CD14-positive monocyte (primary cell): ENCODE measurements at regions not wholly inside any gene's neighbourhood (a gene's known extent, or its start where the extent isn't known, plus 50 kb on each side); places are given as distances from the start of the nearest gene placed in this dataset.
A peak's percentile ranks its signal among the peaks of the same experiment; 100 is the strongest.

ENCODE experiments used
- DNase-seq, 3 donors: peaks; one replicate each; pipeline ENCODE4 v3.0.0-alpha.2; 2011 to 2022
- H2AFZ ChIP-seq: 2 replicates; pipeline ENCODE4 v1.6.0; 2012; ENCODE audit warnings: mild to moderate bottlenecking, low read depth, low read length, inconsistent platforms; ENCODE audit not compliant: insufficient read depth, poor library complexity, severe bottlenecking
- H3K27ac ChIP-seq, 2 donors: 1 replicate in 1 of 2; 2 replicates in 1 of 2; pipeline ENCODE4 v1.5.1; 2012 to 2013; ENCODE audit warnings: low read length in 2 of 2, control low read depth in 1 of 2, inconsistent platforms in 1 of 2, low read depth in 1 of 2, mild to moderate bottlenecking in 1 of 2
- H3K27me3 ChIP-seq, 2 donors: one replicate each; pipeline versions ENCODE4 v1.6.0 to v1.6.1; 2011 to 2013; ENCODE audit warnings: low read length in 2 of 2; ENCODE audit not compliant: control insufficient read depth in 2 of 2, insufficient read depth in 2 of 2
- H3K36me3 ChIP-seq, 2 donors: replicated peaks in 1 of 2; 1 replicate in 1 of 2; 2 replicates in 1 of 2; pipeline versions ENCODE4 v1.5.1 to v1.6.1; 2012 to 2013; ENCODE audit warnings: low read length in 2 of 2, control low read depth in 1 of 2, inconsistent platforms in 1 of 2, mild to moderate bottlenecking in 1 of 2; ENCODE audit not compliant: insufficient read depth in 2 of 2, control insufficient read depth in 1 of 2
- H3K4me1 ChIP-seq, 2 donors: 1 replicate in 1 of 2; 2 replicates in 1 of 2; pipeline versions ENCODE4 v1.5.1 to v1.6.1; 2012 to 2013; ENCODE audit warnings: low read length in 2 of 2, control low read depth in 1 of 2, inconsistent platforms in 1 of 2, mild to moderate bottlenecking in 1 of 2, moderate library complexity in 1 of 2; ENCODE audit not compliant: insufficient read depth in 2 of 2, control insufficient read depth in 1 of 2
- H3K4me2 ChIP-seq: replicated peaks from 2 replicates; pipeline ENCODE3; 2012; ENCODE audit warnings: low read length, moderate library complexity, mild to moderate bottlenecking; ENCODE audit not compliant: poor library complexity, severe bottlenecking; ENCODE audit errors: extremely low read depth
- H3K4me3 ChIP-seq, 3 experiments: fragments of 200-600 bp in 1 of 3; sonication (generic) in 1 of 3; replicated peaks in 1 of 3; 1 replicate in 2 of 3; 2 replicates in 1 of 3; pipeline ENCODE4 v1.5.1; 2011 to 2013; ENCODE audit warnings: low read length in 3 of 3, mild to moderate bottlenecking in 3 of 3, control low read depth in 2 of 3, low read depth in 2 of 3, inconsistent platforms in 1 of 3, moderate library complexity in 1 of 3
- H3K79me2 ChIP-seq: 2 replicates; pipeline ENCODE4 v1.6.0; 2012; ENCODE audit warnings: mild to moderate bottlenecking, control low read depth, inconsistent platforms, low read length, moderate library complexity; ENCODE audit not compliant: insufficient read depth
- H3K9ac ChIP-seq: 2 replicates; pipeline ENCODE4 v1.6.0; 2017; ENCODE audit warnings: low read length, mild to moderate bottlenecking; ENCODE audit not compliant: insufficient read depth, poor library complexity, severe bottlenecking
- H3K9me3 ChIP-seq, 2 donors: replicated peaks in 1 of 2; 1 replicate in 1 of 2; 2 replicates in 1 of 2; pipeline versions ENCODE4 v1.5.1 to v1.6.1; 2012 to 2013; ENCODE audit warnings: low read length in 2 of 2, control low read depth in 1 of 2; ENCODE audit not compliant: control insufficient read depth in 1 of 2, insufficient read depth in 1 of 2
- H4K20me1 ChIP-seq: 2 replicates; pipeline ENCODE4 v1.6.0; 2012; ENCODE audit warnings: mild to moderate bottlenecking, low read length, control low read depth, moderate library complexity; ENCODE audit not compliant: insufficient read depth
- H3K27ac Mint-ChIP-seq, 7 donors: one replicate each; pipeline ENCODE4 v1.8.0; 2020; ENCODE audit warnings: mild to moderate bottlenecking in 7 of 7, mixed read lengths in 7 of 7, moderate library complexity in 6 of 7, inconsistent platforms in 2 of 7
- H3K27me3 Mint-ChIP-seq, 3 donors: one replicate each; pipeline ENCODE4 v1.8.0; 2021 to 2022; ENCODE audit warnings: low read depth in 3 of 3, mild to moderate bottlenecking in 3 of 3, mixed read lengths in 3 of 3, moderate library complexity in 3 of 3, inconsistent platforms in 1 of 3
- H3K36me3 Mint-ChIP-seq, 2 donors: one replicate each; pipeline ENCODE4 v1.8.0; 2020; ENCODE audit warnings: mixed read lengths in 2 of 2, inconsistent platforms in 1 of 2, mild to moderate bottlenecking in 1 of 2
- H3K4me1 Mint-ChIP-seq: one replicate; pipeline ENCODE4 v1.8.0; 2020; ENCODE audit warnings: mild to moderate bottlenecking, mixed read lengths
- H3K4me3 Mint-ChIP-seq, 2 donors: one replicate each; pipeline ENCODE4 v1.8.0; 2020; ENCODE audit warnings: mild to moderate bottlenecking in 2 of 2, mixed read lengths in 2 of 2, moderate library complexity in 1 of 2
- H3K9me3 Mint-ChIP-seq, 7 donors: one replicate each; pipeline ENCODE4 v1.8.0; 2020 to 2022; ENCODE audit warnings: mixed read lengths in 7 of 7, mild to moderate bottlenecking in 6 of 7, moderate library complexity in 6 of 7, inconsistent platforms in 2 of 7
- WGBS: methylation state at CpG from one replicate; pipeline ENCODE4 v1.1.5; 2013; ENCODE audit warnings: missing lambda C conversion rate; ENCODE audit not compliant: insufficient coverage; 5-methylcytosine and 5-hydroxymethylcytosine counted together
- intact Hi-C, 2 donors: fragments of 100-400 bp; cut with micrococcal nuclease; formaldehyde crosslinking; loops; one replicate each; pipeline versions ENCODE4 v1.15.0 to v1.15.1; 2023
- TF ChIP-seq, protein P1 (sequence below): fragments of 200-600 bp; IDR thresholded peaks from one replicate; pipeline ENCODE4 v1.8.0; 2022; ENCODE audit warnings: antibody characterized with exemption, mild to moderate bottlenecking

GRCh38 chr7:52005613-52006012 lies 689.0 kb upstream of the COBL start:
- H3K27me3 Mint-ChIP-seq: peaks cover 0 to 4% (median 0%) of the 10 kb centered on the region in 3 donors
- H3K9me3 Mint-ChIP-seq: peaks cover 2 to 9% (median 6%) of the 10 kb centered on the region in 7 donors
- Histone ChIP-seq H3K27me3 (no peaks in the 10 kb centered on the region), H3K27ac (no peak overlapping the region), H2AFZ (no peak overlapping the region), H3K36me3 (no peaks in the 10 kb centered on the region), H3K4me1 (no peaks in the 10 kb centered on the region), H3K79me2 (no peaks in the 10 kb centered on the region), H3K4me3 (no peak overlapping the region), H3K4me2 (no peak overlapping the region), H4K20me1 (no peaks in the 10 kb centered on the region), H3K9me3 (peaks cover 9 to 22% of the 10 kb centered on the region in 2 donors), H3K9ac (no peak overlapping the region)
- DNase-seq: no peak
- no CpG with 5 or more reads among the region's 4 CpGs for WGBS
- no peaks in the 10 kb centered on the region for H3K4me1 Mint-ChIP-seq
- H3K36me3 Mint-ChIP-seq: no peaks in the 10 kb centered on the region
- no peak overlapping the region for H3K27ac Mint-ChIP-seq
- intact Hi-C loops: no loop called here
- no peak overlapping the region for H3K4me3 Mint-ChIP-seq
- TF ChIP-seq, protein P1, sequence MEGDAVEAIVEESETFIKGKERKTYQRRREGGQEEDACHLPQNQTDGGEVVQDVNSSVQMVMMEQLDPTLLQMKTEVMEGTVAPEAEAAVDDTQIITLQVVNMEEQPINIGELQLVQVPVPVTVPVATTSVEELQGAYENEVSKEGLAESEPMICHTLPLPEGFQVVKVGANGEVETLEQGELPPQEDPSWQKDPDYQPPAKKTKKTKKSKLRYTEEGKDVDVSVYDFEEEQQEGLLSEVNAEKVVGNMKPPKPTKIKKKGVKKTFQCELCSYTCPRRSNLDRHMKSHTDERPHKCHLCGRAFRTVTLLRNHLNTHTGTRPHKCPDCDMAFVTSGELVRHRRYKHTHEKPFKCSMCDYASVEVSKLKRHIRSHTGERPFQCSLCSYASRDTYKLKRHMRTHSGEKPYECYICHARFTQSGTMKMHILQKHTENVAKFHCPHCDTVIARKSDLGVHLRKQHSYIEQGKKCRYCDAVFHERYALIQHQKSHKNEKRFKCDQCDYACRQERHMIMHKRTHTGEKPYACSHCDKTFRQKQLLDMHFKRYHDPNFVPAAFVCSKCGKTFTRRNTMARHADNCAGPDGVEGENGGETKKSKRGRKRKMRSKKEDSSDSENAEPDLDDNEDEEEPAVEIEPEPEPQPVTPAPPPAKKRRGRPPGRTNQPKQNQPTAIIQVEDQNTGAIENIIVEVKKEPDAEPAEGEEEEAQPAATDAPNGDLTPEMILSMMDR: no peak

- intact Hi-C loops: no loop called here
These were observed 679.1 kb upstream of the COBL start for GRCh38 chr7:51995596-51996179.

More at GRCh38 chr7:51995596-51996179, 679.1 kb upstream of the COBL start:
- Histone ChIP-seq H3K27ac (no peak overlapping the region), H2AFZ (no peak overlapping the region), H3K4me3 (no peak overlapping the region), H3K79me2 (no peaks in the 10 kb centered on the region), H3K27me3 (no peaks in the 10 kb centered on the region), H3K9ac (no peak overlapping the region), H3K36me3 (no peaks in the 10 kb centered on the region), H4K20me1 (no peaks in the 10 kb centered on the region), H3K4me1 (no peaks in the 10 kb centered on the region), H3K9me3 (peaks cover 23 to 24% of the 10 kb centered on the region in 2 donors), H3K4me2 (no peak overlapping the region)
- TF ChIP-seq, protein P1: no peak
- no peak overlapping the region for H3K4me3 Mint-ChIP-seq
- peak overlapping the region in 1 of 7 donors; percentile 47 for H3K27ac Mint-ChIP-seq
- 100% methylated on average over 1 of the region's 2 CpGs for WGBS
- DNase-seq: no peak
- no peaks in the 10 kb centered on the region for H3K27me3 Mint-ChIP-seq
- no peaks in the 10 kb centered on the region for H3K4me1 Mint-ChIP-seq
- H3K9me3 Mint-ChIP-seq: peaks cover 0 to 26% (median 14%) of the 10 kb centered on the region in 7 donors
- H3K36me3 Mint-ChIP-seq: no peaks in the 10 kb centered on the region
